Endothelial cell of umbilical vein (primary cell): ENCODE measurements at regions not wholly inside any gene's neighbourhood (a gene's known extent, or its start where the extent isn't known, plus 50 kb on each side); places are given as distances from the start of the nearest gene placed in this dataset.

Experiments
- BruUV-seq: library from RNA; stranded (reverse); fragments of 400-500 nt; replicated peaks from 2 replicates; lab custom pipeline; 2021; lab: Mats Ljungman, UMichigan
- CTCF ChIA-PET: fragments of 300-600, 350-600 bp; sonication (Branson Sonifier 250); formaldehyde crosslinking; loops from one replicate; lab custom pipeline; 2021; ENCODE audit warnings: antibody characterized with exemption, inconsistent platforms; lab: Charles Lee
- POLR2A ChIA-PET: fragments of 300-600, 350-600 bp; sonication (Branson Sonifier 250); formaldehyde crosslinking; loops from one replicate; lab custom pipeline; 2021; ENCODE audit warnings: antibody characterized with exemption, inconsistent platforms; lab: Charles Lee
- DNase-seq: peaks from one replicate; pipeline ENCODE4 v3.0.0-alpha.2; 2011; ENCODE audit warnings: low read depth, low spot score
- FAIRE-seq: peaks from 2 replicates; lab custom pipeline; 2011; peaks lifted over from hg19 to GRCh38; lab: Jason Lieb, UNC
- H2AFZ ChIP-seq: 2 replicates; pipeline ENCODE4 v1.6.0; 2012; ENCODE audit warnings: low read depth, low read length, control low read depth, inconsistent platforms
- H3K27ac ChIP-seq: 2 replicates; pipeline ENCODE4 v1.5.1; 2011; ENCODE audit warnings: low read depth, mild to moderate bottlenecking, control low read depth, low read length, moderate library complexity; ENCODE audit not compliant: insufficient read depth
- H3K27me3 ChIP-seq, 2 experiments: 2 replicates each; pipeline versions ENCODE4 v1.6.0 to v1.6.1; 2011; ENCODE audit warnings: low read length in 2 of 2, mixed read lengths in 1 of 2; ENCODE audit not compliant: control insufficient read depth in 2 of 2, insufficient read depth in 2 of 2
- H3K36me3 ChIP-seq, 2 experiments: 2 replicates in 1 of 2; 3 replicates in 1 of 2; pipeline ENCODE4 v1.5.1; 2011; ENCODE audit warnings: low read length in 2 of 2, mild to moderate bottlenecking in 1 of 2, moderate library complexity in 1 of 2; ENCODE audit not compliant: control insufficient read depth in 2 of 2, insufficient read depth in 2 of 2; ENCODE audit errors: extremely low read depth in 1 of 2
- H3K4me1 ChIP-seq: 3 replicates; pipeline ENCODE4 v1.5.1; 2011; ENCODE audit warnings: mild to moderate bottlenecking, low read length; ENCODE audit not compliant: control insufficient read depth, insufficient read depth; ENCODE audit errors: extremely low read depth
- H3K4me2 ChIP-seq: 2 replicates; pipeline ENCODE4 v1.6.1; 2011; ENCODE audit warnings: low read length, control low read depth, mixed read lengths; ENCODE audit not compliant: insufficient read depth
- H3K4me3 ChIP-seq, 3 experiments: fragments of 200-600 bp in 1 of 3; sonication (generic), shearing (Covaris generic) in 1 of 3; replicated peaks in 1 of 3; 2 replicates each; pipeline ENCODE4 v1.5.1; 2011 to 2016; ENCODE audit warnings: control low read depth in 3 of 3, low read length in 3 of 3, mild to moderate bottlenecking in 2 of 3, inconsistent platforms in 1 of 3, low read depth in 1 of 3, moderate library complexity in 1 of 3; ENCODE audit not compliant: insufficient read depth in 1 of 3
- H3K79me2 ChIP-seq: 2 replicates; pipeline ENCODE4 v1.6.0; 2012; ENCODE audit warnings: low read length, inconsistent platforms; ENCODE audit not compliant: control insufficient read depth, insufficient read depth
- H3K9ac ChIP-seq: replicated peaks from 2 replicates; pipeline ENCODE3; 2011; ENCODE audit warnings: low read length, control low read depth; ENCODE audit not compliant: insufficient read depth; ENCODE audit errors: extremely low read depth
- H3K9me1 ChIP-seq: replicated peaks from 3 replicates; pipeline ENCODE4 v1.6.0; 2011; ENCODE audit warnings: mild to moderate bottlenecking, low read length; ENCODE audit not compliant: control insufficient read depth, insufficient read depth; ENCODE audit errors: extremely low read depth
- H3K9me3 ChIP-seq: replicated peaks from 2 replicates; pipeline ENCODE4 v1.5.1; 2012; ENCODE audit warnings: low read length, inconsistent platforms; ENCODE audit not compliant: control insufficient read depth, insufficient read depth
- H4K20me1 ChIP-seq: replicated peaks from 2 replicates; pipeline ENCODE3; 2011; ENCODE audit warnings: mild to moderate bottlenecking, low read length; ENCODE audit not compliant: control insufficient read depth, insufficient read depth; ENCODE audit errors: extremely low read depth
- CTCF ChIP-seq, 2 donors: IDR thresholded peaks; 1 replicate in 1 of 2; 2 replicates in 1 of 2; pipeline ENCODE4 v1.5.1; 2011; ENCODE audit warnings: low read length in 2 of 2, mild to moderate bottlenecking in 2 of 2, moderate library complexity in 2 of 2, control low read depth in 1 of 2, inconsistent platforms in 1 of 2, low read depth in 1 of 2; ENCODE audit not compliant: insufficient read depth in 1 of 2; ENCODE audit errors: extremely low read depth in 1 of 2
- EZH2 ChIP-seq: IDR thresholded peaks from 2 replicates; pipeline ENCODE4 v1.6.1; 2012; ENCODE audit warnings: borderline replicate concordance, low read depth, mild to moderate bottlenecking, moderate library complexity, low read length, inconsistent platforms; ENCODE audit not compliant: severe bottlenecking
- FOS ChIP-seq: IDR thresholded peaks from 2 replicates; pipeline ENCODE4 v1.6.1; 2011; ENCODE audit warnings: mild to moderate bottlenecking, low read length, moderate library complexity, borderline replicate concordance; ENCODE audit not compliant: insufficient read depth
- GATA2 ChIP-seq: IDR thresholded peaks from 2 replicates; pipeline ENCODE4 v1.7.0; 2011; ENCODE audit warnings: low read depth, mild to moderate bottlenecking, moderate library complexity, mixed read lengths, low read length; ENCODE audit not compliant: insufficient read length, insufficient read depth
- JUN ChIP-seq: IDR thresholded peaks from 2 replicates; pipeline ENCODE4 v1.6.1; 2011; ENCODE audit warnings: borderline replicate concordance, low read depth; ENCODE audit not compliant: insufficient read length, insufficient read depth
- MYC ChIP-seq: IDR thresholded peaks from one replicate; pipeline ENCODE4 v1.6.1; 2011; ENCODE audit warnings: mild to moderate bottlenecking, low read depth, low read length
- POLR2A ChIP-seq: IDR thresholded peaks from 2 replicates; pipeline ENCODE4 v1.6.1; 2012; ENCODE audit warnings: low read depth, mild to moderate bottlenecking, control low read depth, low read length
- POLR2AphosphoS5 ChIP-seq: IDR thresholded peaks from 2 replicates; pipeline ENCODE4 v1.6.1; 2012; ENCODE audit warnings: low read depth, mild to moderate bottlenecking, control low read depth, low read length, moderate library complexity; ENCODE audit not compliant: insufficient read depth
- dilution Hi-C: fragments of 300-500 bp; cut with MboI; formaldehyde crosslinking; loops from one replicate; pipeline ENCODE4 v1.15.0; 2019; ENCODE audit warnings: low sequenced_read_pairs; ENCODE audit not compliant: extremely low pct_ligation_motif_present
- intact Hi-C: fragments of 100-400 bp; cut with micrococcal nuclease; formaldehyde crosslinking; loops from one replicate; pipeline ENCODE4 v1.10.0; 2022
- TF ChIP-seq, protein P1 (sequence below): IDR thresholded peaks from 2 replicates; pipeline ENCODE4 v1.6.1; 2011; ENCODE audit not compliant: insufficient read depth, insufficient read length

DNA sequence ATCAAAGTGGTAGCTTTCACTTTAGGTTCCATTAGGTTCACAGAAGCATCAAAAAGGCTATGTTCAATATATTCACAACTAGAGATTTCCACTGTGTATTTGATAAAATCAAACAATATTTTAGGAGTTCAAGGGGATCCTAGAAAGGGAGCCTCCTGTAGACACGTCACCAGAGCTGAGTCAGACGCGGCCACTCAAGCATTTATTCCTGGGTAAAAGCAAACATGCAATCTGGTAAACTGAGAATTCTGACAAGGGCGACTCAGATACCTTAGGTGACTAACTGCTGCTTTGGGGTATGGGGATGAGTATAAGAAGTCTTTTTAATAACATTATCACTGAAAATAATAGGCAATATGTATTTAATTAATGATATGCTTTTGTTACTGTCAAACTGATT is 118.7 kb upstream of the HMGN3 start:
- ChIA-PET CTCF (no interaction called here), POLR2A (no interaction called here)
- intact Hi-C loops (no loop called here), dilution Hi-C loops (no loop called here)
- Histone ChIP-seq H3K4me3 (no peak overlapping the region), H3K36me3 (no peaks in the 10 kb centered on the region), H3K4me2 (no peak overlapping the region), H3K9ac (no peak overlapping the region), H4K20me1 (no peaks in the 10 kb centered on the region), H3K9me3 (no peaks in the 10 kb centered on the region), H3K27ac (no peak overlapping the region), H3K27me3 (no peaks in the 10 kb centered on the region), H3K4me1 (no peaks in the 10 kb centered on the region), H3K79me2 (no peaks in the 10 kb centered on the region), H2AFZ (no peak overlapping the region), H3K9me1 (no peaks in the 10 kb centered on the region)
- FAIRE-seq: no peak
- no peak for DNase-seq
- no TSS peak for BruUV-seq
- TF ChIP-seq MYC: no peak
- TF ChIP-seq JUN: no peak
- TF ChIP-seq POLR2A: no peak
- TF ChIP-seq CTCF (IDR thresholded peaks at IDR 0.05; ENCODE audit: extremely low read depth in 1 of 2, insufficient read depth in 1 of 2, low read depth in 1 of 2, low read length in 2 of 2): no peak
- TF ChIP-seq, protein P1, sequence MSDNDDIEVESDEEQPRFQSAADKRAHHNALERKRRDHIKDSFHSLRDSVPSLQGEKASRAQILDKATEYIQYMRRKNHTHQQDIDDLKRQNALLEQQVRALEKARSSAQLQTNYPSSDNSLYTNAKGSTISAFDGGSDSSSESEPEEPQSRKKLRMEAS: no peak
- TF ChIP-seq FOS: no peak
- TF ChIP-seq EZH2: no peak
- no peak for TF ChIP-seq GATA2
- no peak for TF ChIP-seq POLR2AphosphoS5
